Skeletal muscle satellite cell (primary cell): ENCODE measurements at regions not wholly inside any gene's neighbourhood (a gene's known extent, or its start where the extent isn't known, plus 50 kb on each side); places are given as distances from the start of the nearest gene placed in this dataset.

Source experiments
- H3K27me3 ChIP-seq: 2 replicates; pipeline ENCODE4 v1.7.0; 2013; ENCODE audit warnings: low read length; ENCODE audit not compliant: control insufficient read depth, insufficient read depth
- H3K36me3 ChIP-seq: 2 replicates; pipeline ENCODE4 v1.7.0; 2013; ENCODE audit warnings: mild to moderate bottlenecking, control low read depth, low read length; ENCODE audit not compliant: insufficient read depth
- H3K4me1 ChIP-seq: 2 replicates; pipeline ENCODE4 v1.7.0; 2013; ENCODE audit warnings: low read length; ENCODE audit not compliant: control insufficient read depth, insufficient read depth
- H3K4me2 ChIP-seq: 2 replicates; pipeline ENCODE4 v1.7.0; 2013; ENCODE audit warnings: mild to moderate bottlenecking, low read length
- H3K4me3 ChIP-seq: 2 replicates; pipeline ENCODE4 v1.7.0; 2013; ENCODE audit warnings: low read length
- H3K9ac ChIP-seq: 2 replicates; pipeline ENCODE4 v1.7.0; 2013; ENCODE audit warnings: mild to moderate bottlenecking, low read depth, low read length, moderate library complexity
- H3K9me3 ChIP-seq: replicated peaks from 2 replicates; pipeline ENCODE4 v1.7.0; 2013; ENCODE audit warnings: mild to moderate bottlenecking, control low read depth, low read length

GRCh38 chr3:132786890-132787289 lies 64.7 kb upstream of the NPHP3 start:
- no peak overlapping the region for H3K4me3 ChIP-seq
- H3K9me3 ChIP-seq: no peaks in the 10 kb centered on the region
- peaks cover 41% of the 10 kb centered on the region for H3K4me1 ChIP-seq
- H3K9ac ChIP-seq: no peak overlapping the region
- no peaks in the 10 kb centered on the region for H3K36me3 ChIP-seq
- H3K27me3 ChIP-seq: no peaks in the 10 kb centered on the region
- H3K4me2 ChIP-seq: no peak overlapping the region

- no peaks in the 10 kb centered on the region for H3K9me3 ChIP-seq
- H3K9ac ChIP-seq: peak overlapping the region; percentile 37
- H3K27me3 ChIP-seq: no peaks in the 10 kb centered on the region
- no peaks in the 10 kb centered on the region for H3K36me3 ChIP-seq
- H3K4me1 ChIP-seq: peaks cover 41% of the 10 kb centered on the region
- H3K4me2 ChIP-seq: no peak overlapping the region
- no peak overlapping the region for H3K4me3 ChIP-seq
These were observed 63.1 kb upstream of the NPHP3 start for GRCh38 chr3:132785292-132785691.

- Histone ChIP-seq H3K9ac (peak overlapping the region; percentile 37), H3K27me3 (no peaks in the 10 kb centered on the region), H3K9me3 (no peaks in the 10 kb centered on the region), H3K4me2 (no peak overlapping the region), H3K4me1 (peaks cover 41% of the 10 kb centered on the region), H3K36me3 (no peaks in the 10 kb centered on the region), H3K4me3 (no peak overlapping the region)
These were observed 62.4 kb upstream of the NPHP3 start for GRCh38 chr3:132784502-132785025.

- Histone ChIP-seq H3K4me1 (peaks cover 35% of the 10 kb centered on the region), H3K9ac (no peak overlapping the region), H3K36me3 (no peaks in the 10 kb centered on the region), H3K27me3 (no peaks in the 10 kb centered on the region), H3K4me2 (peak overlapping the region; percentile 18), H3K9me3 (no peaks in the 10 kb centered on the region), H3K4me3 (no peak overlapping the region)
These were observed 60.9 kb upstream of the NPHP3 start for GRCh38 chr3:132783152-132783551.

GRCh38 chr3:132781922-132782321 lies 59.7 kb upstream of the NPHP3 start:
- Histone ChIP-seq H3K9ac (no peak overlapping the region), H3K27me3 (no peaks in the 10 kb centered on the region)

GRCh38 chr3:132777171-132777570 lies 55.0 kb upstream of the NPHP3 start:
- Histone ChIP-seq H3K36me3 (no peaks in the 10 kb centered on the region), H3K27me3 (no peaks in the 10 kb centered on the region), H3K4me2 (no peak overlapping the region), H3K4me3 (no peak overlapping the region), H3K9me3 (no peaks in the 10 kb centered on the region), H3K4me1 (peaks cover 6% of the 10 kb centered on the region), H3K9ac (peak overlapping the region; percentile 17)

More at GRCh38 chr3:132781922-132782321, 59.7 kb upstream of the NPHP3 start:
- Histone ChIP-seq H3K9me3 (no peaks in the 10 kb centered on the region), H3K4me1 (peaks cover 26% of the 10 kb centered on the region), H3K4me3 (no peak overlapping the region), H3K4me2 (no peak overlapping the region), H3K36me3 (no peaks in the 10 kb centered on the region)

- H3K36me3 ChIP-seq: no peaks in the 10 kb centered on the region
- no peaks in the 10 kb centered on the region for H3K27me3 ChIP-seq
- no peak overlapping the region for H3K4me2 ChIP-seq
- peaks cover 6% of the 10 kb centered on the region for H3K4me1 ChIP-seq
- no peaks in the 10 kb centered on the region for H3K9me3 ChIP-seq
- no peak overlapping the region for H3K4me3 ChIP-seq
- H3K9ac ChIP-seq: no peak overlapping the region
These were observed 50.9 kb upstream of the NPHP3 start for GRCh38 chr3:132773071-132773619.

- Histone ChIP-seq H3K4me1 (peaks cover 6% of the 10 kb centered on the region), H3K36me3 (no peaks in the 10 kb centered on the region), H3K4me3 (no peak overlapping the region), H3K4me2 (no peak overlapping the region), H3K9ac (no peak overlapping the region), H3K9me3 (no peaks in the 10 kb centered on the region), H3K27me3 (no peaks in the 10 kb centered on the region)
These were observed 50.0 kb upstream of the NPHP3 start for GRCh38 chr3:132772252-132772651.
